Colon (tissue), 2 donors: ENCODE measurements at regions not wholly inside any gene's neighbourhood (a gene's known extent, or its start where the extent isn't known, plus 50 kb on each side); places are given as distances from the start of the nearest gene placed in this dataset.

Experiments used
- FAIRE-seq: peaks from 2 replicates; lab custom pipeline; 2012; peaks lifted over from hg19 to GRCh38; lab: Jason Lieb, UNC
- donor health status: control.
- donor health status: control.

GRCh38 chr12:77625441-77625840 lies 205.3 kb upstream of the NAV3 start:
- FAIRE-seq: no peak

DNA sequence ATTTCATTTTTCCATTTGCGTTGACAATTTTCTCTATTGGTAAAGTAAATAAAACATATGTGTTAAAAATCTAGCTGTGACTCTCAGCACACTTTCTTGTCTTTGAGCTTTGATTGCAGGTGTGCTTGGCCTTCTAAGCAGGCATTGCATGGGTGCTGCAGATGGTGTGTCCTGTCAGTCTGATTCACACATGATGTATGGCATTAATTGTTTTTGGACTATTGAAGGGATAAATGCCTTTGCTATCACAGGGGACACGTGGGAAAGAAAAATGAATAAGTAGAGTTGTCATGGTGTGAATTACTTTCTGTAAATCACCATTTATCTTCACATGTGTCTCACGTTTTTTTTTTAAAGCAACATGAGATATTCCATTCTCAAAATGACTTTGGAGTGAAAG lies 211.3 kb upstream of the NAV3 start:
- no peak for FAIRE-seq

DNA sequence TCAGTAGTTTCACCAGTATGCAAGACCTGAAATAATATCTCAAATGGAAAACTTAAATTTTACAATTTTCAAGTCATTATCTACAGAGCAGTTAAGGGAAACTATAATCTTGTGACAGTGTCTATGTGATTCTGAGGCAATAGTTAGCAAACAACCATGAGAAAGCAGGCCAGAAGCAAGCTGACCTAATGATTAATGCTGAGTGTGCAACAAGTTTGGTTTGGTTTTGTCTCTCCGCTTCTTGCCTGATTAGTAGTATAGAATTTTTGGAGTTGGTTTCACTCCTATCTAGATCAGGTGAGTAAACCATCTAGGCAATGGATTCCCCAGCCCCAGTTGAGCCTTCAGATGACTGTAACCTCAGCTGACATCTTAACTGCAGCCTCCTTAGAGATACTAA lies 212.9 kb upstream of the NAV3 start:
- FAIRE-seq: no peak

DNA sequence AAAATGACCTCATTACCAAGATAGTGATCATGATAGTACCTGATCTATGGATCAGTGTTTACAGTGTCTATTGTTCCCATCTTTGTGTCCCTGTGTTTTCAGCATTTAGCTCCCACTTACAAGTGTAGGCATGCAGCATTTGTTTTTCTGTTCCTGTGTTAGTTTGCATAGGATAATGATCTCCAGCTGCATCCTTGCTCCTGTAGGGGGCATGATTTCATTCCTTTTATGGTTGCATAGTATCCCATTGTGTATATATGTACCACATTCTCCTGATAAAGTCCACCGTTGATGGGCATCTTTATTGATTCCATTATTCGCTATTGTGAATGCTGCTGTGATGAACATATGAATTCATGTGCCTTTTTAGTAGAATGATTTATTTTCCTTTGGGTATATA lies 215.4 kb upstream of the NAV3 start:
- FAIRE-seq: no peak

GRCh38 chr12:77613411-77613810 lies 217.3 kb upstream of the NAV3 start:
- no peak for FAIRE-seq

DNA sequence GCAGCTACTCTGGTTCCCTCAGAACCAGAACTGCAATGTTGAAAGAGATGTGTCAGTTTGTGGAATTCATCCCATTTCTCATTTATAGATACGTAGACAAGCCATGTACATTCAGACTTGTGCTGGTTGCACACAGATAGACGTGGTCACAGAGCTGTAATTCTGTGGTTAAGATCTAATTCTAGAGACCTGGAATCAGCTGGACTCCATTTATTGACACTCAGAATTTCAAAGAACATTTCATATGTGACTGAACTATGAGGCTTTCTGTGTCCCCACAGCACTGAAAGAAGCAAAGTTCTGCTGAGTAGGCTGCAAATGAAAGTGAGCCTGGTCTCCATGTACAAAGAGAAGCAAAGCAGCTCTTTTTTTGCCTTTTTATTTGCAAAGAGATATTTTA lies 220.2 kb upstream of the NAV3 start:
- no peak for FAIRE-seq

DNA sequence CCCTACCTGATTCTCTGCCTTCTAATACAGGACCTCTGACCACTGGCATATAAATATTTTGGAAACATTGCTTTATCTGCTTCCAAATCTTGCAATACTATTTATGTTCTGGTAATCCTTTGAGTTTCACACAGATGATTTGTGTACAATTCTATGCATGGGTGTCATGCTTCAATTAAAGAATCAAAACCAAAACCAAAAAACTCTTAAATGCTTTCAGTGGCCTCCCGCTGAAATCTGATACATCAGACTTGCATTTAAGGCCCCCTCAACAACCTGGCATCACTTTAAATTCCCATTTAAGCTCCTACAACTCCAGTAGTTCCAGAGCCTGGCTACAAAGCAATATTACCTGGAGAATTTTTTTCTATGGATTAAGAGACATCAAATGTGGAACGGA lies 221.7 kb upstream of the NAV3 start:
- no peak for FAIRE-seq

- no peak for FAIRE-seq
Observed at GRCh38 chr12:77608271-77608824, 222.3 kb upstream of the NAV3 start.

DNA sequence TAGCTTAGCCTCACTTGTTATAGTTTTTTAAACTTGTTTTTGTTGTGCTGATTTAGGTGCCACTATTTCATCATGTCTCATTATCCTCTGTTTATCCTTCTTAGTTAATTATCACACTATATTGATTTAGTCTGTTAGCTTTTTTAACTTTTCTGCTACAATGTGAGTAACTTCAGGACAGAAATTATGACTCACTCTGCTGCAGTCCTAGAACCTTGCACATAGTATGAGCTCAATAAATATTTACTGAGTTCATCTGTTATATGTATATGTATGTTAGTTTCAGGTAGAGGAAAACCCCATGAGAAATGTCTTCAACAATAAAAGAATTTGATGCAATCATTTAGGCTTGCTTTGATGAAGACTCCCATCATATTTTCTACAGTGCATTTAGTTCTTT lies 224.3 kb upstream of the NAV3 start:
- no peak for FAIRE-seq

DNA sequence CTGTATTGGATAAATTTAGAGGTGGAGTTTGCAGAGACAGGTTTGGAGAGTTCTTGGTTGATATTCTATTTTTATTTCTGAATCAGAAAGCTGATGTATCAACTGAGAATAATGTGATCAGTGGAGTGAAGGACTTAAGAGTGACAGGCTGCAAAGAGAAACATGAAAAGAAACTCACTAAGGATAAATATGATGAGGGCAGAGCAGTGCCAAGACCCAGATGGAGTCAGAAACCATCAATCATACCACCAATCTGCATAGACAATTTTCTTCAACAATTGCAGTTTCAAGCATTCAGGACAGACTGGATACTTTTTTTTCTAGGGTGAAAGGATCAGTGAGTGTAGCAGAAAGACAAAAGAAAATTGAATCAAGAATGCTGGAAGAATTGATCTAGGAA lies 226.7 kb upstream of the NAV3 start:
- no peak for FAIRE-seq

GRCh38 chr12:77601069-77601468 lies 229.6 kb upstream of the NAV3 start:
- FAIRE-seq: no peak

- no peak for FAIRE-seq
Observed at GRCh38 chr12:77600468-77600843, 230.2 kb upstream of the NAV3 start.

- no peak for FAIRE-seq
Observed at GRCh38 chr12:77599782-77600467, 230.8 kb upstream of the NAV3 start.

- FAIRE-seq: no peak
Observed at GRCh38 chr12:77594366-77594765, 236.3 kb upstream of the NAV3 start.

GRCh38 chr12:77592836-77593235 lies 237.9 kb upstream of the NAV3 start:
- FAIRE-seq: no peak

DNA sequence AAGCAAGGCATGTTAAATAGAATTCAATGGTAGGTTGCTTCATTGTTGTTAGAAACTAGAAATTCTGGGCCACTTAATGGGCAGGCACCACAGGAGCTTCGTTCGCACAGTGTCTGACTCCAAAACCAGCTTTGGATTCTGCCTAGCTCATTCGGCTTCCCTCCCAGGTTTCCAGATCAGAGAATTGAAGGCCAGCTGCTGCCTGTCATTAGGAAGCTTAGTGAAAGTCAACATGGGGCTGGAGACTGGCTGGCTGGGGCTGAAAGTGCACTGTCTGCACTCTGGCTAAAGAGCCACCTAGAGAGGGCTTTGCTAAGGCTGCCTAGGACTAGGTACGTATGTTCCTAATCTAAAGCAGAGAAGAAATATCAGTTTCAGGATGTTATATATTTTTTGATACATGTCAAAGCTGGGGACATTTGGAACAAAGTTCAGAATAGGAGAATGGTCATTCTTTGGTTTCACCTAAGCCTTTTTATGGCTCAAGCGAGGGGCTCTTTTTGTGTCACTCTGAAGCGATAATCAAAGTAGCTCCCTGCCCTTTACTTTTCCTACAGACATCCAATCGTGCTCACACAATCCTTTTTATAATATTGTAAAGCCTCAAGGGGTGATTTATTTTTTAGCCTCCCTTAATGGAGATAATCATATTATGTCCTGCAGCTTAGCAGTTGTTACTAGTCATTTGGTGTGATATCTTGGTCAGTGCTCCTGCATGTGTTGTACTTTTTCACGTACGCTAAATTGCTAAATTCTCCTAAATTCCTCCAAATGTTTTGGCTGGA lies 238.5 kb upstream of the NAV3 start:
- FAIRE-seq: no peak

GRCh38 chr12:77590306-77590705 lies 240.4 kb upstream of the NAV3 start:
- no peak for FAIRE-seq

DNA sequence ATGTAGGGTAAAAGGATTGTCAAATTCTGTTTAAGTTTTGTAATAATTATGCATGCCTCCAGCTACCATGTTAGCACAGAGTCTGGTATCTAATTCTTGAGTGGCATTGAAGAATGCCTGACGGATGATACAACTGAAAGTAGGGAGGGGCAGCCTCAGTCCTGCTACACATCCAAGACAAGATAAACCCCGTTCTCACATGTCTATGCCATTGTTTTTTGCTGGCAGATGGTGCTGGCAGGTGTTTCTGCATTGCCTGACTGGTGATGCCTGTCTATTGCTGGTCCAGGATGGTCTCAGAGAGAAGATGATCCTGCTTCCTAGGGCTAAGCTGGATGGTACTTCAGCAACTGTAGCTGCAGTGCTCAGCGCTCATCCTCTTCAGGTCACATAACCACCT lies 245.8 kb upstream of the NAV3 start:
- no peak for FAIRE-seq

GRCh38 chr12:77578466-77579220 lies 252.1 kb upstream of the NAV3 start:
- FAIRE-seq: no peak

DNA sequence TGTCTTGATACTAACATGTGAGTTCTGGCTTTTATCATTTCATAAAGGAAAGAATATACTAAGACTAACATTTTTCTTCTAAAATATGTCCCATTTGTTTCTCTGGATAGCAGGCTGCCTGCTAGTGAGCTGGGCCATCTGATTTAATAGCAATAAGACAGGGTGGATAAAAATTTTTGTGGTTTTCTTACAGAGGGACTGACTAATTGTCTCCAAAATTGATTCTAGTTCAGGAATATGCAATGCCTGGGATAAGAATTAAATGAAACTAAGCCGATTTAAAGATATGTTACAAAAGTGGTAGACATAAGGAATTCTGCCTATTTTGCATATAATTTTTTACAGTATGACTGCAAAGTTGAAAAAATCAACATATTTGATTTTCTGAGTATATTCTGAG lies 252.9 kb upstream of the NAV3 start:
- no peak for FAIRE-seq

DNA sequence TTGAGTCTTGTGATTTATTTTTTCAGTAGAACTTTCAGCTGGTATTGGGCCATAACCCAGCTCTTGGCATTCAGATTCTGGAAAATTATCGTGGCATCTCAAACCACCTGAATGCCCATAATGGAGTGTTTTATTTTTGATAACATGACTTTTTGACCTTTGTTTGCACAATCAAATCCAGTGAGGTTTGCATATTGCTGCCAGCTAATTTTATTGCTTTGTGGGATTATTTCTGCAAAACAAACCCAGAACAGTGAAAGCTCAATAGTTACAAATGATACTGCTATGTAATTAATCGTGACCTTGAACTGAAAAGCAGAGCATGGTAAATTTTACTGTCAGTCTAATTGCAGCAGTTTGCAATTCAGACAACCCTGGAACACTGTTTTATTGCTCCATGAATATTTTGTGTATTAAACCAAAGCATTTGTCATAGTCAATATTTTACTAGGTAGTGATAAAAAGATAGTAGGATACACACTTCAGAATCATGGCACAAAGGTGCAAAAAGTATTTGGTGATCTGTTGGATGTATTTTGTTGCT lies 255.2 kb upstream of the NAV3 start:
- no peak for FAIRE-seq

- no peak for FAIRE-seq
Observed at GRCh38 chr12:77572371-77572770, 258.3 kb upstream of the NAV3 start.

GRCh38 chr12:77571768-77572167 lies 258.9 kb upstream of the NAV3 start:
- FAIRE-seq: no peak
